CD4-positive, alpha-beta T cell (primary cell): ENCODE measurements at regions not wholly inside any gene's neighbourhood (a gene's known extent, or its start where the extent isn't known, plus 50 kb on each side); places are given as distances from the start of the nearest gene placed in this dataset.
A peak's percentile ranks its signal among the peaks of the same experiment; 100 is the strongest.

Source experiments
- ATAC-seq: fragments of 200-7000 bp; cut with Tn5 transposase; one replicate; pipeline ENCODE4 v1.10.0; 2022; ENCODE audit warnings: mild to moderate bottlenecking; ENCODE audit not compliant: poor library complexity
- CTCF ChIA-PET: fragments of 350-600 bp; sonication (Branson Sonifier 250); formaldehyde crosslinking; loops from one replicate; lab custom pipeline; 2021; ENCODE audit warnings: antibody characterized with exemption, inconsistent platforms; lab: Charles Lee
- POLR2A ChIA-PET: fragments of 350-600 bp; sonication (Branson Sonifier 250); formaldehyde crosslinking; loops from one replicate; lab custom pipeline; 2021; ENCODE audit warnings: antibody characterized with exemption, inconsistent platforms; lab: Charles Lee
- DNase-seq, 14 experiments: peaks; one replicate each; pipeline ENCODE4 v3.0.0-alpha.2; 2013 to 2020; ENCODE audit warnings: mixed read lengths in 2 of 14
- H3K27ac ChIP-seq, 2 donors: one replicate each; pipeline versions ENCODE4 v1.5.1 to v1.7.0; 2013; ENCODE audit warnings: low read length in 2 of 2, low read depth in 1 of 2, mild to moderate bottlenecking in 1 of 2
- H3K27me3 ChIP-seq, 2 experiments: 1 replicate in 1 of 2; 2 replicates in 1 of 2; pipeline versions ENCODE4 v1.6.1 to v1.7.0; 2013; ENCODE audit warnings: low read length in 2 of 2, control low read depth in 1 of 2, mild to moderate bottlenecking in 1 of 2, moderate library complexity in 1 of 2; ENCODE audit not compliant: insufficient read depth in 2 of 2, control insufficient read depth in 1 of 2
- H3K36me3 ChIP-seq: one replicate; pipeline ENCODE4 v1.6.1; 2013; ENCODE audit warnings: low read length, control low read depth; ENCODE audit not compliant: insufficient read depth
- H3K4me1 ChIP-seq: one replicate; pipeline ENCODE4 v1.6.1; 2013; ENCODE audit warnings: low read length, control low read depth; ENCODE audit not compliant: insufficient read depth
- H3K4me3 ChIP-seq: one replicate; pipeline ENCODE4 v1.5.1; 2013; ENCODE audit warnings: mild to moderate bottlenecking, low read length, moderate library complexity
- H3K9me3 ChIP-seq, 2 experiments: 1 replicate in 1 of 2; 2 replicates in 1 of 2; pipeline versions ENCODE4 v1.6.1 to v1.7.0; 2013; ENCODE audit warnings: low read length in 2 of 2, mild to moderate bottlenecking in 2 of 2, control low read depth in 1 of 2, moderate library complexity in 1 of 2; ENCODE audit not compliant: control insufficient read depth in 1 of 2, insufficient read depth in 1 of 2
- H3K27ac Mint-ChIP-seq: one replicate; pipeline ENCODE4 v1.8.0; 2020; ENCODE audit warnings: mixed read lengths
- H3K27me3 Mint-ChIP-seq: one replicate; pipeline ENCODE4 v1.8.0; 2021; ENCODE audit warnings: mixed read lengths
- H3K36me3 Mint-ChIP-seq: one replicate; pipeline ENCODE4 v1.8.0; 2021; ENCODE audit warnings: low read depth, mixed read lengths
- H3K4me1 Mint-ChIP-seq: one replicate; pipeline ENCODE4 v1.8.0; 2021; ENCODE audit warnings: low read depth, mixed read lengths
- H3K4me3 Mint-ChIP-seq: one replicate; pipeline ENCODE4 v1.8.0; 2020; ENCODE audit warnings: mild to moderate bottlenecking, mixed read lengths
- H3K9me3 Mint-ChIP-seq: one replicate; pipeline ENCODE4 v1.8.0; 2020; ENCODE audit warnings: mixed read lengths
- intact Hi-C, 2 experiments: fragments of 100-400 bp; cut with DNase I in 1 of 2; cut with micrococcal nuclease in 1 of 2; formaldehyde crosslinking; loops; one replicate each; pipeline versions ENCODE4 v1.15.1 to v1.9.0; 2023 to 2025; cut with DNase I, micrococcal nuclease
- TF ChIP-seq, protein P1 (sequence below): fragments of 200-600 bp; IDR thresholded peaks from one replicate; pipeline ENCODE4 v1.8.0; 2022; ENCODE audit warnings: antibody characterized with exemption, mild to moderate bottlenecking

DNA sequence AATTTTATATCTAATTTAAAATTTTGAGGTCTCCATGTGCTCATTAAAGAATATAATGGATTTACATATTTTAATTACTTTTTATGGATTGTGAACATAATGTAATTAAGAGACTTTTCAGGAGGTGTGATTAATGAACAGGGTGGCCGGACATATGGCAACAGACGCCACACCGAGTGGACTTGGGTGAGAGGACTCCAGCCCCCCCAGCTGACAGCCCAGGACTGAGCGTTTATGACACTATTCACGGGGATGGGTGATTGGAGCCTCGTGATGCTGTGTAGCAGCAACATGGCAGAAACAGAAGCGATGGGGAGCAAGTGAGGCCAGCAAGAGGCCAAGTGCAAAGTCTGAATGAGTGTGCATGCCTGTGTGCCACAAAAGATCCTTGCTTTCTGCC is 1176.9 kb downstream of the TYW1 start:
- H3K9me3 ChIP-seq = peaks cover 4 to 33% of the 10 kb centered on the region in 2 experiments
- no peaks in the 10 kb centered on the region for H3K27me3 ChIP-seq
- no peaks in the 10 kb centered on the region for H3K27me3 Mint-ChIP-seq
- intact Hi-C loops = no loop called here
- CTCF ChIA-PET = no interaction called here
- H3K4me3 ChIP-seq = no peak overlapping the region
- ATAC-seq = no peak
- no peak overlapping the region for H3K27ac Mint-ChIP-seq
- no peak overlapping the region for H3K27ac ChIP-seq
- no peak for DNase-seq
- no peak overlapping the region for H3K4me3 Mint-ChIP-seq
- H3K36me3 Mint-ChIP-seq = no peaks in the 10 kb centered on the region
- H3K4me1 Mint-ChIP-seq = no peaks in the 10 kb centered on the region
- H3K36me3 ChIP-seq = no peaks in the 10 kb centered on the region
- H3K4me1 ChIP-seq = no peaks in the 10 kb centered on the region
- POLR2A ChIA-PET = no interaction called here
- TF ChIP-seq, protein P1, sequence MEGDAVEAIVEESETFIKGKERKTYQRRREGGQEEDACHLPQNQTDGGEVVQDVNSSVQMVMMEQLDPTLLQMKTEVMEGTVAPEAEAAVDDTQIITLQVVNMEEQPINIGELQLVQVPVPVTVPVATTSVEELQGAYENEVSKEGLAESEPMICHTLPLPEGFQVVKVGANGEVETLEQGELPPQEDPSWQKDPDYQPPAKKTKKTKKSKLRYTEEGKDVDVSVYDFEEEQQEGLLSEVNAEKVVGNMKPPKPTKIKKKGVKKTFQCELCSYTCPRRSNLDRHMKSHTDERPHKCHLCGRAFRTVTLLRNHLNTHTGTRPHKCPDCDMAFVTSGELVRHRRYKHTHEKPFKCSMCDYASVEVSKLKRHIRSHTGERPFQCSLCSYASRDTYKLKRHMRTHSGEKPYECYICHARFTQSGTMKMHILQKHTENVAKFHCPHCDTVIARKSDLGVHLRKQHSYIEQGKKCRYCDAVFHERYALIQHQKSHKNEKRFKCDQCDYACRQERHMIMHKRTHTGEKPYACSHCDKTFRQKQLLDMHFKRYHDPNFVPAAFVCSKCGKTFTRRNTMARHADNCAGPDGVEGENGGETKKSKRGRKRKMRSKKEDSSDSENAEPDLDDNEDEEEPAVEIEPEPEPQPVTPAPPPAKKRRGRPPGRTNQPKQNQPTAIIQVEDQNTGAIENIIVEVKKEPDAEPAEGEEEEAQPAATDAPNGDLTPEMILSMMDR = no peak
- H3K9me3 Mint-ChIP-seq = peaks cover 5% of the 10 kb centered on the region

DNA sequence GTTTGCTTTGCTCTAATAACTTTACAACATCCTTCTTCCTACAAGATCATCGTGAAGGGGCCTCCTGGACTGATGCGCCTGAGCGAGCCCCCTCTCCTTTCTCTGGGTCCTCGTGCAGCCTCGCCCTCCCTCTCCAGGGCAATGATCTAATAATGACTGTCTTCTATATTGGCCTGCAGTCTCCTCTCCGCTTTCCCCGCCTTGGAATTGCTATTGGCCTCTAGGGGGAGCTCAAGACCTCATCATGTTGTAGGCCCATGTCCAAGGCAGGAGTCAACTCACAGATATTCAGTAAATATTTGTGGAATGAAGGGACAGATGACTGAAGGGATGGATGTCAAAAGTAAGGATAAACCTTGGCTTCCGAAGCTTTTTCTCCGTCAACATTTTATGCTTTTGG is 1180.3 kb downstream of the TYW1 start:
- H3K27ac ChIP-seq = no peak overlapping the region
- Mint-ChIP-seq H3K27ac (no peak overlapping the region), H3K4me3 (no peak overlapping the region), H3K27me3 (no peaks in the 10 kb centered on the region), H3K4me1 (no peaks in the 10 kb centered on the region), H3K36me3 (no peaks in the 10 kb centered on the region), H3K9me3 (peaks cover 2% of the 10 kb centered on the region)
- peaks cover 4 to 28% of the 10 kb centered on the region in 2 experiments for H3K9me3 ChIP-seq
- no peaks in the 10 kb centered on the region for H3K36me3 ChIP-seq
- intact Hi-C loops = no loop called here
- POLR2A ChIA-PET = no interaction called here
- no peaks in the 10 kb centered on the region for H3K4me1 ChIP-seq
- TF ChIP-seq, protein P1 = no peak
- no peaks in the 10 kb centered on the region for H3K27me3 ChIP-seq
- H3K4me3 ChIP-seq = no peak overlapping the region
- DNase-seq (peak in 1 of 14 experiments; percentile 2), ATAC-seq (no peak)
- CTCF ChIA-PET = no interaction called here

DNA sequence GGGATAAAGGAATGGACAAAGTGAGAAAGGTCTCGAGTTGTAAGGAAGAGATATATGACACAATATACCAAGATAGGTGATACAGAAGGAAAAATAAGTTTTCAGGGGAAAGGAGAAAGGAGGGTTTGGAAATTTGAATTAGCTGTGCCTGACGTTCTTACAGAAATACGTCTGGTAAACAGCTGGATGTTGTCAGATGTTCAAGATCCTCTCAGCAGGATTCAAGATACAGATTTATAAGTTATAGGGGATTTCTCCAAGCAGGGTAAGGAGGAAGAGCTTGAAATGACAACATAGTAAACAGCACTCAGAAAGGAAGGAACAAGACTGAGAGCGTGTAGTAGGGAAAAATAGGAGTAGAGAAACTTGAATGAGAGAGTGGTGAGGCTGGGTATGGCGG is 1184.1 kb downstream of the TYW1 start:
- H3K9me3 ChIP-seq = peaks cover 4 to 44% of the 10 kb centered on the region in 2 experiments
- TF ChIP-seq, protein P1 = no peak
- H3K27me3 ChIP-seq = no peaks in the 10 kb centered on the region
- ChIA-PET POLR2A (no interaction called here), CTCF (no interaction called here)
- no peaks in the 10 kb centered on the region for H3K4me1 ChIP-seq
- Mint-ChIP-seq H3K9me3 (peaks cover 2% of the 10 kb centered on the region), H3K36me3 (no peaks in the 10 kb centered on the region), H3K27ac (no peak overlapping the region), H3K4me3 (no peak overlapping the region), H3K4me1 (no peaks in the 10 kb centered on the region), H3K27me3 (no peaks in the 10 kb centered on the region)
- no peaks in the 10 kb centered on the region for H3K36me3 ChIP-seq
- no peak for DNase-seq
- intact Hi-C loops = no loop called here
- no peak overlapping the region for H3K4me3 ChIP-seq
- ATAC-seq = no peak
- no peak overlapping the region for H3K27ac ChIP-seq
